Nucleus accumbens (tissue), 56 donors: ENCODE measurements at regions not wholly inside any gene's neighbourhood (a gene's known extent, or its start where the extent isn't known, plus 50 kb on each side); places are given as distances from the start of the nearest gene placed in this dataset.

Experiments used
- DNase-seq, 56 donors: peaks; one replicate each; lab custom pipeline; 2025; lab: John Stamatoyannopoulos, UW

- no peak for DNase-seq
Measured at GRCh38 chr9:107969141-107969540, 479.6 kb upstream of the KLF4 start.

- no peak for DNase-seq
Measured at GRCh38 chr9:107963246-107963645, 473.7 kb upstream of the KLF4 start.

DNA sequence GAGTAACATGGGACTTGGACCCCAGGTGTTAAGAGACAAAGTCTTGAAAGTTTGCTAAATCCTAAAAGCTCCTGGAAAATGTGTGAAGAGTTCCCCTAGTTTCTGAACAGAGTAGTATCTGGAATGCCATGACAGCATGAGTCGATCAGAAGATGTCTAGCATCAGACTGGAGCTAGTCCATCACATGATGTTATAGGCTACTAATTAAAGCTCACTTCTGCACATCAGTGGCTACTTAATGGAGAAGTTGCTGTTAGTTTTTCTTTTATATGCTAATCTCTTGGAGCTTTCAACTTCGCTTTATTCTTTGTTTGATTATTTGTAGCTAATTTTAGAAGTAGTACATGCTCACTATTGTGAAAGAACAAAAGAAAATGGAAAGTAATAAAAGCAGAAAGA is 471.3 kb upstream of the KLF4 start:
- DNase-seq: no peak

DNA sequence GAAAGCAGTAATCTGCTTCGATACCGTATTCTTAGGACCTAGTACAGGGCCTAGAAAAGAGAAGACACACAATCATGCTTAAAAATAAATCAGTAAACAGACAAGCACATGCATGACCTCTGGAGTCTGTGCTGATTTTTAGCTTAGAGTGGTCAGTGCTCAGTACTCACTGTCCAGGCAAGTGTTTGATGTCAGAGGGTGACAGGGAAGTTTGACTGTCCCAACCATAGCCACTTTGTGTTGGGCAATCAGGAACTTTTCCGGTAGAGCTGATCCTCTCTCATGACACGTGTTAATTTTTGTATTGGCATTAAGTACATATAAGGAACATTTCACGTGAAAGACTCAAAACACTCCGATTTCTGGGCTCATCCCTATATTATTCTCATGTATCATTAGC is 464.7 kb upstream of the KLF4 start:
- DNase-seq: no peak

- DNase-seq: no peak
Measured at GRCh38 chr9:107953556-107954125, 464.1 kb upstream of the KLF4 start.

- no peak for DNase-seq
Measured at GRCh38 chr9:107952773-107953172, 463.2 kb upstream of the KLF4 start.

DNA sequence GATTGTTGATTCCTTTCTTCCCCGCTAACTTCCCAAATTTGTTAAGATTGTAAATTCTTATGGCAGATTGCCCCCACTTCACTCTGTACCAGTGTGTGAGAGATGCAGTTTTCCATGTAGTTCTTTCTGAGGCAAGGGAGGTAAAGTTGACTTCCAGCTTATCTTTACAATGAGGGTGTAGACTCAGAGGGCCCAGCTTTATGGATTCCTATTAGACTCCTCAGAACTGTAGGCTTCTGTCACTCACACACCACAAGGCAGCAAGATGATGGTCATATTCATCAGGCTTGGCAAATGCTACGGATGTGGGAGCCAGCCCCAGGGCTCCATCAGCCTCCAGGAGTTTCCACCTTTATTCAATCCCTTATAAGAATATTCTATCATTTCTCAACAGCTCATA is 461.9 kb upstream of the KLF4 start:
- no peak for DNase-seq

GRCh38 chr9:107949061-107949460 is 459.5 kb upstream of the KLF4 start:
- no peak for DNase-seq

- no peak for DNase-seq
Measured at GRCh38 chr9:107948601-107949000, 459.0 kb upstream of the KLF4 start.

DNA sequence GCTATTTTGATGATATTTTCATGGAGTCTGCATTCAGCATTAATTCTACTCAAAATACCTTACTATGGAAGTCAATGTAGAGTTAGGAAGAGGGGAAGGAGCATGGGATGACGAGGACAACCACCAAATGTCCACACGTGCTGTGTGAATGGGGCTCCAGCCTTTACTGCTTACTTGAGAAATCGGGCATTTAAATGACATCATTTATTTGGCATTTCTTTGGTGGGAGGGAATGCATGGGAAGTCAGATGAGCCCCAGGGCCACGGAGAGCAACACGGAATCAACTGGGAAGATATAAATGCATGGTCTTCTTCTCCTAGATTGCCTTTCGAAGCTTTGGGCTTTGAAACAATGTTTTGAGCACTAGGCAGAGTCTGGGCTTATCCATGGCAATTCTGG is 458.5 kb upstream of the KLF4 start:
- no peak for DNase-seq

GRCh38 chr9:107946364-107947141 is 457.0 kb upstream of the KLF4 start:
- DNase-seq: no peak

GRCh38 chr9:107945961-107946360 is 456.4 kb upstream of the KLF4 start:
- no peak for DNase-seq

DNA sequence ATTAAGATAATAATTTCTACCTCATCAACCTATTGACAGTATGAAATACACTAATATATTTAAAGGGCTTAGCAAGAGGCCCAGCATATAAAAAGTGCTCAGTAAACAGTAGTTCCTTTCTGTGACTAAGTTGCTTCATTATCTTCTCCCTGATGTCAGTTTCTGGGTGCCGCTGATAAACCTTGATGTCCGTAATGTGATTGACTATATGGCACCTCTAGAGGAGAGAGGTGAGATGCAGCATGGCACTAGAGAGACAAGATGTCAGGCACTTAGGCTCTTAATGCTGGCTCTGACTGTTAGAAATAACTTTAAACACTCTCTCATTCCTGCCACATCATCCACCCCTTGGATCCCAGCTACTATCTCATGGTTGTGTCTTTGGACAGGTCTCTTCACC is 455.9 kb upstream of the KLF4 start:
- no peak for DNase-seq

DNA sequence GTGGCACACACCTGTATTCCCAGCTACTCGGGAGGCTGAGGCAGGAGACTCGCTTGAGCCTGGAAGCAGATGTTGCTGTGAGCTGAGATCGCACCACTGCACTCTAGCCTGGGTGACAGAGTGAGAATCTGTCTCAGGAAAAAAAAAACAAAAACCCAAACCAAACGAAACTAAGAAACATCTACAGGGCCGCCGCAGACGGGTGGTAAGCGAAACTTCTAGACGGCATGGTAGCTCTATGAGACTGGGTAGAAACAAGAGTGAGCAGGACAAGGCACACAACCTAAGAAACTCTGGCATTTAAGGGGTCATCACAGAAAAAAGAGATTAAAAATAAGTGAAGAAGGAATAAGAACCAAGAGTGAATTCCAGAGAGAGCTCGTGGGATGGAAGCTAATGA is 454.8 kb upstream of the KLF4 start:
- no peak for DNase-seq

DNA sequence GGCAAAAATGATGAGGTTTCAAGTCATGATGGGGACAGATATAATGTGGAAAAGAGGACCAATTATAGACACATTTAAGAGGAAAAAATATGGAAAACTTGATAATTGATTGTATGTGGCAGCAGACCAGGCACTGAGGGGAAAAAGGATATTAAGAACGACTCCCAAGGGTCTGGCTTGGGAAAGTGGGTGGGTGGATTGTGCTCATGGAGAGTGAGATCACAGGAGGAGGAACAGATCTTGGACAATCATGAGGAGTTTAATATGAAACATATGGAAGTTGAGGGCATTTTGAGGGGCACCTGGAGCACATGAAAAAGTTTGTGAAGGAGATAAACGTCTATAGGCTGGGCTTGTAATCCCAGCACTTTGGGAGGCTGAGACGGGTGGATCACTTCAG is 454.3 kb upstream of the KLF4 start:
- DNase-seq: no peak

DNA sequence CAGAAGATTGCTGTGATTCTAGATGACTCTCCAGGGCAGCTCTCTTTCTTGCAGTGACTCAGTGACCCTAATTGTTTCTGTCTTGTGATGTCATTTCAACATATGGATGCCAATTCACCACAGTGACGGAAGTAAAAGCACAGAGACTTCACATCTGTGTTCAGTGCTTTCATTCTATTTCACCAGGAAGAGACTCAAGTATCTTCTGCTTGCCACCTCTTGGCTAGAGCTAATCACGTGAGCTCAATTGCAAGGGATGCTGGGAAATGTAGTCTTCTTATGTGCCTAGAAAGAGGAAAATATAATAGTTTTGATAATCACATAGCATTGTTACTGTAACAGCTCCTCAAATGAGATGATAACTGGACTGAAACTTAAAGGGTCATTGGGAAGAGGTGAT is 453.3 kb upstream of the KLF4 start:
- no peak for DNase-seq

DNA sequence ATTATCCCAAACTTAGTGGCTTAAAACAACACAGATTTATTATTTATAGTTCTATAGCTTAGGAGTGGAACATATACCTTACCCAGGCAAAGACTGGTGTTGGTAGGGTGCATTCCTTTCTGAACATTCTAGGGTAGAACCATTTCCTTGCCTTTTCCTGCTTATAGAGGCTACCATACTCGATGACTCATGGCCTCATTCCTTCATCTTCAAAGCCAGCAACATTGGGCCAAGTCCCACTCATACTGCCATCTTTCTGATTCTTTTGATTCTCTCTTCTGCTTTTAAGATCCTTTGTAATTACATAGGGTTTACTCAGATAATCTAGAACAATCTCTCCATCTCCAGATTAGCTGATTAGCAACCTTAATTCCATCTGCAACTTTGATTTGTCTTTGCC is 452.7 kb upstream of the KLF4 start:
- no peak for DNase-seq

DNA sequence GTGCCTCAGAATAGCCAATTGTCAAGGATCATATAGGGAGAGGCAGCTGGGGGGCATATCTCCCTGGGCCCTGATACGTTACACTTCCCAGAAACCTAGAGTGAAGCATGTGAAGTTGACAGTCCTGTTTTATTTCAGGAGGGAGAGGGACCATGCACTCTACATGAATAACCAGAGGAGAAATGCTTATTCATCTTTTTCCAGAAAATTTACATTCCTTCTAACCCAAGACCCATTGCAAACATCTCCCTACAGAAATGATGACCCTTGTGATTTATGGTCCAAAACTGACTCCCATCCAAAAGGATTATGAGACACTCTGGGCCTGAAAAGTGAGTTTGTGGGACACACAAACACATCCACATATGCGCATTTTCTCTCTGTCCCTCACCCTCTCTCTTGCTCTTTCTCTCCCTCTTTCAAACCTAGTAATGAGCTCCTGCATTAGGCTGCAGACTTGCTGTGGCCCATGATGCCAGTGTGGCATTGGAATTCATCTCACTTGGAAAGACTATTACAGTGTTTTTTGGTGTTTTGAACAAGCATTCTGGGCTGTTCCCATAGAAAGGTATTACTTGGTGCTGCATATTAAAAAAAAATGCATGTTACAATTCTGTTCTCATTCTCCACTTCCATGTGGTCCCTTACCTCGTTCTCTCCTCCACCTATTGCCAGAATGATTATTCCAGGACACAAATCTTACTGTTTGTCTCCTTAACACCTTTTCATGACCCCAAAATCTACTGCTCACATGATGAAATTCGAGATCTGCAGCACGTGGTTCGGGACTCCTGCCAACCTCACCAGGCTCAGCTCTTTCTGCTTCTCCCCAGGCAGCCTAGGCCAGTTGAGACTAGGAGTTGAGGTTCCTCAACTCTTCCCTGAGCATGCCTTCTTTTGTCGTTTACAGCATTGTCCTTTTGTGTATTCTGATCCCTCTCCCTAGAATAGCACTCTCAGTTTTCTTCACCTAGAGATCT is 451.3 kb upstream of the KLF4 start:
- no peak for DNase-seq

- no peak for DNase-seq
Measured at GRCh38 chr9:107938801-107939386, 449.3 kb upstream of the KLF4 start.

DNA sequence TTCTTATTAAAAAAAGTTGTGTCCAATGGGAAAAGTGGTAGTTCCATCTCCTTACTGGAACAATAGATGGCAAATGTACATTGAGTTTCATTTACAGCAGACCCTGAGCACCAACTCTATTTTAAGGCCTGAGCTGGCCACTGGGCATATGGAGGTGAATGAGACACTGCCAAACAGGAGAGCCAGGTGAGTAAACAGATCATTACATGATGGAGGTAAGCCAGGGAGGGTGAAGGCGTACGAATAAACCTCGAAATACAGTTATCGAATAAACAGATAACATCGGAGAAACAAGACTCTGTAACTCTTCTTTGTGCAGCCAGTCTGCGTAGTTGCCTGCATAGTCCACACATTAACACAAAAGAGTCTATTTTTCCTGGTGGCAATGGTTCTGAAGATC is 446.4 kb upstream of the KLF4 start:
- no peak for DNase-seq

DNA sequence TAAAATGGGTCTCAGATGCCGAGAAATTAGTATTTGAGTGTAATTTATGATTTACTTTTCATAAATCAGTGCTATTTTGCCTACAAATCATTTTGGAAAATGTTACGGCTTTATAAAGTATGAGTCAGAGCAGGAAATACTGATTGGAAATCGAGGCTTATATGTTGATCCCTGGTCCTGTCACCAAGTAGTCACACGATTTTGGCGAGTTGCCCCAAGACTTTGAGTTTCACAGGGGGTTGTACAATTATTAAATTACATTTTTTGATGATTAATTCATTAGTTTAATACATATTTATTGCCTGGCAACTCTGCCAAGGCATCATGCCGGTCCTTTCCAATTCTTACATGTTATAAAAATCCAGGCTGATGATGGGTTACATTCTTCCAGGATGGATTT is 443.9 kb upstream of the KLF4 start:
- DNase-seq: no peak
